Small intestine (tissue), 7 donors: ENCODE measurements at regions not wholly inside any gene's neighbourhood (a gene's known extent, or its start where the extent isn't known, plus 50 kb on each side); places are given as distances from the start of the nearest gene placed in this dataset.

Experiments used
- DNase-seq, 2 donors: peaks; one replicate each; pipeline versions ENCODE4 v3.0.0 to v3.0.0-alpha.2; 2013
- FAIRE-seq: peaks from 2 replicates; lab custom pipeline; 2012; peaks lifted over from hg19 to GRCh38; lab: Jason Lieb, UNC
- H3K27ac ChIP-seq, 3 donors: one replicate each; pipeline ENCODE4 v1.5.1; 2013; ENCODE audit warnings: low read length in 2 of 3, mild to moderate bottlenecking in 2 of 3, control low read depth in 1 of 3, inconsistent platforms in 1 of 3, low read depth in 1 of 3, moderate library complexity in 1 of 3
- H3K27me3 ChIP-seq, 3 donors: one replicate each; pipeline ENCODE4 v1.6.1; 2013; ENCODE audit warnings: low read length in 3 of 3, inconsistent platforms in 1 of 3; ENCODE audit not compliant: control insufficient read depth in 3 of 3, insufficient read depth in 3 of 3
- H3K36me3 ChIP-seq, 3 donors: one replicate each; pipeline ENCODE4 v1.6.1; 2013; ENCODE audit warnings: low read length in 3 of 3, inconsistent platforms in 1 of 3, low read depth in 1 of 3, mild to moderate bottlenecking in 1 of 3, moderate library complexity in 1 of 3; ENCODE audit not compliant: control insufficient read depth in 3 of 3, insufficient read depth in 2 of 3
- H3K4me1 ChIP-seq, 3 donors: one replicate each; pipeline ENCODE4 v1.6.1; 2013; ENCODE audit warnings: low read length in 2 of 3, inconsistent platforms in 1 of 3, low read depth in 1 of 3, mild to moderate bottlenecking in 1 of 3, moderate library complexity in 1 of 3; ENCODE audit not compliant: control insufficient read depth in 3 of 3, insufficient read depth in 2 of 3
- H3K4me3 ChIP-seq, 3 donors: one replicate each; pipeline ENCODE4 v1.5.1; 2013; ENCODE audit warnings: low read length in 3 of 3, control low read depth in 1 of 3, inconsistent platforms in 1 of 3, low read depth in 1 of 3, mild to moderate bottlenecking in 1 of 3, moderate library complexity in 1 of 3
- H3K9me3 ChIP-seq, 2 donors: one replicate each; pipeline ENCODE4 v1.6.1; 2013; ENCODE audit warnings: low read depth in 1 of 2, low read length in 1 of 2; ENCODE audit not compliant: control insufficient read depth in 2 of 2, insufficient read depth in 1 of 2
- WGBS, 3 donors: extraction: QIAGEN DNeasy Blood & Tissue Kit; methylation state at CpG; one replicate each; pipeline ENCODE4 v1.1.7; 2013; 5-methylcytosine and 5-hydroxymethylcytosine counted together
- donor health status: healthy with polysubstance abuse.
- donor health status: control.
- donor health status: control.
- donor health status: Bipolar disorder and iron deficiency.
- donor health status: healthy.

DNA sequence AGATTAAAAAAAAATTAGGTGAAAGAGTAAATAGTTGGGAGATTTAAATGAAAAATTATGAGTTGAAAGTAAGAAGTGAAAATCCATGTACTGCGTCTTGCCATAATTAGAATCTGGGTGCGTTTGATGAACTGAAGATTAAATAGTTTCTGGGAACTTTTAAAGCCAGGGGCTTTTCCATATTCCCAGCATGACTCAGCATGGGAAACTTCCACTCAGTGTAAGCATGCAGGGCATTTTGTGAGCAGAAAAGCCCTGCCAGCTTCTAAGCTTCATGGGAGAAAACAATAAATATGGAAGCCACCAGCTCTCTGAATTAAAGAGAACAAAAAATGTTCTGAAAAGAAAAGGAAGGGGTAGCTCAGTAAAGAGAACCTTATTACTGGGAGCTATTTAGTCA, 62.0 kb upstream of the EDNRB start:
- Histone ChIP-seq H3K4me1 (no peaks in the 10 kb centered on the region), H3K4me3 (no peak overlapping the region), H3K9me3 (no peaks in the 10 kb centered on the region), H3K36me3 (no peaks in the 10 kb centered on the region), H3K27ac (no peak overlapping the region), H3K27me3 (no peaks in the 10 kb centered on the region)
- DNase-seq (no peak), FAIRE-seq (no peak)
- 58 to 64% (median 63%) methylated on average over 2 of the region's 2 CpGs for WGBS, 3 donors

- FAIRE-seq (no peak), DNase-seq (no peak)
- Histone ChIP-seq H3K27ac (no peak overlapping the region), H3K27me3 (no peaks in the 10 kb centered on the region), H3K36me3 (no peaks in the 10 kb centered on the region), H3K9me3 (no peaks in the 10 kb centered on the region), H3K4me1 (no peaks in the 10 kb centered on the region), H3K4me3 (no peak overlapping the region)
- WGBS, 3 donors: 81 to 89% (median 81%) methylated on average over 3 of the region's 3 CpGs
Observed at GRCh38 chr13:77979721-77980385, 61.2 kb upstream of the EDNRB start.

DNA sequence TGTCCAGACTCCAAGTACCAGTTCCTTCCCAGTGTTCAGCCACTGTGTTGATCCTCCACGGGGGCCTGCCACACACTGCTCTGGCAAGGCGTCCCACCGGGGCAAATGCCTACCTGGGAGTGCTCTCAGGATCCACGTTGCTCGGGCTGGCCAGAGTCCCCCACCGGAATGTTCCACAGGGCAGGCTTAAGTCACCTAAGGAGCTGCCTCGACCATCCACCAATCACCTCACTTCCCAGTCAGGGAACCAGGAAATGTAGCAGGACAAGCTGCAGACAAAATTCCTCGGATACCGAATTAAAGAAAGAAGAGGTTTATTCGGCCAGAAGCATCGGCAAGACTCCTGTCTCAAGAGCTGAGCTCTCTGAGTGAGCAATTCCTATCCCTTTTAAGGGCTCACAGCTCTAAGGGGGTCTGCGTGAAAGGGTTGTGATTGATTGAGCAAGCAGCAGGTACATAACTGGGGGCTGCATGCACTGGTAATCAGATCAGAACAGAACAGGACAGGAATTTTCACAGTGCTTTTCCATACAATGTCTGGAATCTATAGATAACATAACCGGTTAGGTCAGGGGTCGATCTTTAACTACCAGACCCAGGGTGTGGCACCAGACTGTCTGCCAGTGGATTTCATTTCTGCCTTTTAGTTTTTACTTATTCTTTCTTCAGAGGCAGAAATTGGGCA, 56.9 kb upstream of the EDNRB start:
- DNase-seq: no peak
- no peaks in the 10 kb centered on the region for H3K36me3 ChIP-seq
- no peak for FAIRE-seq
- H3K27ac ChIP-seq: no peak overlapping the region
- WGBS, 3 donors: 76 to 86% (median 83%) methylated on average over 14 of the region's 14 CpGs
- H3K4me1 ChIP-seq: no peaks in the 10 kb centered on the region
- peaks cover 0 to 6% of the 10 kb centered on the region in 2 donors for H3K9me3 ChIP-seq
- H3K27me3 ChIP-seq: no peaks in the 10 kb centered on the region
- H3K4me3 ChIP-seq: no peak overlapping the region

GRCh38 chr13:77969299-77969698, 50.7 kb upstream of the EDNRB start:
- H3K27me3 ChIP-seq: no peaks in the 10 kb centered on the region
- peaks cover 0 to 6% of the 10 kb centered on the region in 2 donors for H3K9me3 ChIP-seq
- no peaks in the 10 kb centered on the region for H3K4me1 ChIP-seq
- no peak for DNase-seq
- no peaks in the 10 kb centered on the region for H3K36me3 ChIP-seq
- WGBS, 3 donors: 55 to 76% (median 56%) methylated on average over 5 of the region's 5 CpGs
- no peak overlapping the region for H3K27ac ChIP-seq
- FAIRE-seq: no peak
- H3K4me3 ChIP-seq: no peak overlapping the region
